Testis (tissue), 2 donors: ENCODE measurements at regions not wholly inside any gene's neighbourhood (a gene's known extent, or its start where the extent isn't known, plus 50 kb on each side); places are given as distances from the start of the nearest gene placed in this dataset.

Source experiments
- DNase-seq: peaks from one replicate; pipeline ENCODE4 v3.0.0-alpha.2; 2019
- H3K27ac ChIP-seq, 2 donors: fragments of 200-600 bp; sonication (generic); one replicate each; pipeline ENCODE4 v1.5.1; 2019
- H3K27me3 ChIP-seq: fragments of 200-600 bp; sonication (generic); one replicate; pipeline ENCODE4 v1.5.1; 2019
- H3K36me3 ChIP-seq: fragments of 200-600 bp; sonication (generic); one replicate; pipeline ENCODE4 v1.5.1; 2017; ENCODE audit warnings: low read depth; ENCODE audit errors: missing control alignments
- H3K4me1 ChIP-seq: fragments of 200-600 bp; sonication (generic); one replicate; pipeline ENCODE4 v1.5.1; 2019
- H3K4me3 ChIP-seq, 2 donors: fragments of 200-600 bp; sonication (generic); one replicate each; pipeline ENCODE4 v1.5.1; 2017 to 2019
- H3K9me3 ChIP-seq: fragments of 200-600 bp; sonication (generic); one replicate; pipeline ENCODE4 v1.5.1; 2017
- CTCF ChIP-seq, 3 experiments: fragments of 450-650 bp in 2 of 3; fragments of 200-600 bp in 1 of 3; sonication (generic) in 1 of 3; IDR thresholded peaks; one replicate each; pipeline ENCODE4 v1.5.1; 2016 to 2019; ENCODE audit warnings: antibody characterized with exemption in 3 of 3, mild to moderate bottlenecking in 2 of 3, moderate library complexity in 1 of 3
- POLR2A ChIP-seq: fragments of 450-650 bp; IDR thresholded peaks from one replicate; pipeline ENCODE4 v1.6.1; 2017; ENCODE audit warnings: antibody characterized with exemption, mild to moderate bottlenecking, moderate library complexity
- WGBS, 2 donors: methylation state at CpG; one replicate each; pipeline ENCODE4 v1.1.5; 2018; 5-methylcytosine and 5-hydroxymethylcytosine counted together
- intact Hi-C: fragments of 100-400 bp; cut with DNase I; formaldehyde crosslinking; loops from one replicate; pipeline ENCODE4 v1.15.1; 2023; ENCODE audit warnings: low total_unique reads

GRCh38 chr3:46130631-46131310 is 77.3 kb downstream of the CCR1 start:
- TF ChIP-seq CTCF (IDR thresholded peaks at IDR 0.05) (no peak), POLR2A (no peak)
- no peak overlapping the region for H3K4me3 ChIP-seq
- intact Hi-C loops = no loop called here
- no peak for DNase-seq
- H3K9me3 ChIP-seq = no peaks in the 10 kb centered on the region
- WGBS, 2 donors = 77 to 78% methylated on average over 7 of the region's 7 CpGs
- no peak overlapping the region for H3K27ac ChIP-seq
- H3K4me1 ChIP-seq = no peaks in the 10 kb centered on the region
- H3K27me3 ChIP-seq = no peaks in the 10 kb centered on the region
- H3K36me3 ChIP-seq = no peaks in the 10 kb centered on the region

GRCh38 chr3:46129588-46130272 is 78.4 kb downstream of the CCR1 start:
- 57 to 78% methylated on average over 3 of the region's 3 CpGs for WGBS, 2 donors
- Histone ChIP-seq H3K27me3 (no peaks in the 10 kb centered on the region), H3K36me3 (no peaks in the 10 kb centered on the region), H3K27ac (no peak overlapping the region), H3K4me3 (no peak overlapping the region), H3K9me3 (no peaks in the 10 kb centered on the region), H3K4me1 (no peaks in the 10 kb centered on the region)
- no peak for DNase-seq
- TF ChIP-seq CTCF (IDR thresholded peaks at IDR 0.05) (no peak), POLR2A (no peak)
- intact Hi-C loops = no loop called here

GRCh38 chr3:46127503-46127902 is 80.6 kb downstream of the CCR1 start:
- no peak overlapping the region for H3K27ac ChIP-seq
- H3K4me1 ChIP-seq = no peaks in the 10 kb centered on the region
- no peaks in the 10 kb centered on the region for H3K36me3 ChIP-seq
- no peak overlapping the region for H3K4me3 ChIP-seq
- DNase-seq = no peak
- H3K27me3 ChIP-seq = no peaks in the 10 kb centered on the region
- H3K9me3 ChIP-seq = no peaks in the 10 kb centered on the region
- intact Hi-C loops = no loop called here
- no peak for TF ChIP-seq POLR2A
- no peak for TF ChIP-seq CTCF (IDR thresholded peaks at IDR 0.05)
- WGBS, 2 donors = 97 to 100% methylated on average over 1 of the region's 1 CpG

- DNase-seq = no peak
- Histone ChIP-seq H3K36me3 (no peaks in the 10 kb centered on the region), H3K27me3 (no peaks in the 10 kb centered on the region), H3K27ac (no peak overlapping the region), H3K4me1 (no peaks in the 10 kb centered on the region), H3K4me3 (no peak overlapping the region), H3K9me3 (no peaks in the 10 kb centered on the region)
- intact Hi-C loops = no loop called here
- WGBS, 2 donors = 80 to 84% methylated on average over 6 of the region's 6 CpGs
- no peak for TF ChIP-seq POLR2A
- no peak for TF ChIP-seq CTCF (IDR thresholded peaks at IDR 0.05)
Measured at GRCh38 chr3:46124216-46125177, 83.6 kb downstream of the CCR1 start.
